HG03558 (cell line): ENCODE measurements at regions not wholly inside any gene's neighbourhood (a gene's known extent, or its start where the extent isn't known, plus 50 kb on each side); places are given as distances from the start of the nearest gene placed in this dataset.

Experiments
- ATAC-seq: cut with Tn5 transposase; IDR thresholded peaks from one replicate; pipeline ENCODE4 v1.9.1; 2021; ENCODE audit warnings: moderate number of reproducible peaks; ENCODE audit not compliant: unreplicated experiment; ENCODE audit errors: extremely low read depth

- ATAC-seq, result no peak
Measured at GRCh38 chr6:26149240-26149639, 62.0 kb downstream of the HFE start.

DNA sequence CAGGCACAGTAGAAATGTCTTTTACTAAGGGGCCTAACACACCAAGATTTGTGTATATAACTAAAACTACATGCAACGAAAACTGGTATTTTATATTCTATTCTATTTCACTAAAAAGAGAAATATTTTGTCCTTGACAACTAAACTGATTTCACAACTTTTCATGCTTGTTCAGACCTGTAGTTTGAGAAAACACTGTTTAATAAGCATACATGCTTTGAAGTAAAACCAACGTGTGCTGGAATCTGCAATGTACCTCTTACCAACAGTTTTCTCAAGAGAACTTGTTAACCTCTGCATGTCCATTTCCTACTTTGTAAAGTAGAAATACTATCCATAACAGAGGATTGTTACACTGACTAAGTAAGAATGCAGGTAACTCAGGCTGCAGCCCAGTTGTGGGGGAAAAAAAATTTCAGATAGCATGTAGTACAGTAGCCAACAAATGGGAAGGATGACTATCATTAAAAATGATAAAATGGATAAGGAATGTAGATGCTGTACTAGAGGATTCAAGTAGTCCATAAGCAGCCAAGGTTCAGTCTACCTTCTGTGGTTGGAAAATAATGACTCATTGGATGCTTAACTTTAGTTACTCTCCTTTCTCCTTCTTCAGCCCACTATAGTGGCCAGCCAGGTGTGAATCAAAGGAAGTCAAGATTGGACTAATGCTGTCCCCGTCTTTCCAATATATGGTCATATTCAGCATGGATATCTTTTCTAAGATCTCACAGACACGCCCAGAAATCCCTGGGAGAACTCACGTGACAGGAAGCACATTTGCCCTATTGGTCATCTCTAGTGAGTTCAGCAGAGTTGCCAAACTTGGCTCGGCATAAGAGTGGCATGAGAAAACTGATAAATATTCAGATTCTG is 65.2 kb downstream of the HFE start:
- no peak for ATAC-seq

GRCh38 chr6:26155061-26155930 is 68.1 kb downstream of the HFE start:
- ATAC-seq, result no peak

DNA sequence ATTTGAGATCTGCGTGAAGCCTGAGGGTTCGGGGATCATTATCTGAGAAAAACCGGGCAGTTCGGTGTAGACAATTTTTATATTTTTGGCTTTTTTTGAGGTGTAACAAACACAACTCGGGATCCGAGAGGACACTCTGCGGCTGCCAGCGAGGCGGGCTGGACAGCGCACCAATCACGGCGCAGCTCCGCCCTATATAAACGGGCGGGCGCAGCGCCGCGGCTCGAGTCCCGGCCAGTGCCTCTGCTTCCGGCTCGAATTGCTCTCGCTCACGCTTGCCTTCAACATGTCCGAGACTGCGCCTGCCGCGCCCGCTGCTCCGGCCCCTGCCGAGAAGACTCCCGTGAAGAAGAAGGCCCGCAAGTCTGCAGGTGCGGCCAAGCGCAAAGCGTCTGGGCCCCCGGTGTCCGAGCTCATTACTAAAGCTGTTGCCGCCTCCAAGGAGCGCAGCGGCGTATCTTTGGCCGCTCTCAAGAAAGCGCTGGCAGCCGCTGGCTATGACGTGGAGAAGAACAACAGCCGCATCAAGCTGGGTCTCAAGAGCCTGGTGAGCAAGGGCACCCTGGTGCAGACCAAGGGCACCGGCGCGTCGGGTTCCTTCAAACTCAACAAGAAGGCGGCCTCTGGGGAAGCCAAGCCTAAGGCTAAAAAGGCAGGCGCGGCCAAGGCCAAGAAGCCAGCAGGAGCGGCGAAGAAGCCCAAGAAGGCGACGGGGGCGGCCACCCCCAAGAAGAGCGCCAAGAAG is 69.0 kb downstream of the HFE start:
- peak; percentile 24 for ATAC-seq

DNA sequence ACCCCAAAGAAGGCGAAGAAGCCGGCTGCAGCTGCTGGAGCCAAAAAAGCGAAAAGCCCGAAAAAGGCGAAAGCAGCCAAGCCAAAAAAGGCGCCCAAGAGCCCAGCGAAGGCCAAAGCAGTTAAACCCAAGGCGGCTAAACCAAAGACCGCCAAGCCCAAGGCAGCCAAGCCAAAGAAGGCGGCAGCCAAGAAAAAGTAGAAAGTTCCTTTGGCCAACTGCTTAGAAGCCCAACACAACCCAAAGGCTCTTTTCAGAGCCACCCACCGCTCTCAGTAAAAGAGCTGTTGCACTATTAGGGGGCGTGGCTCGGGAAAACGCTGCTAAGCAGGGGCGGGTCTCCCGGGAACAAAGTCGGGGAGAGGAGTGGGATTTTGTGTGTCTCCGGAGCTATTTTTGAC is 69.6 kb downstream of the HFE start:
- no peak for ATAC-seq

DNA sequence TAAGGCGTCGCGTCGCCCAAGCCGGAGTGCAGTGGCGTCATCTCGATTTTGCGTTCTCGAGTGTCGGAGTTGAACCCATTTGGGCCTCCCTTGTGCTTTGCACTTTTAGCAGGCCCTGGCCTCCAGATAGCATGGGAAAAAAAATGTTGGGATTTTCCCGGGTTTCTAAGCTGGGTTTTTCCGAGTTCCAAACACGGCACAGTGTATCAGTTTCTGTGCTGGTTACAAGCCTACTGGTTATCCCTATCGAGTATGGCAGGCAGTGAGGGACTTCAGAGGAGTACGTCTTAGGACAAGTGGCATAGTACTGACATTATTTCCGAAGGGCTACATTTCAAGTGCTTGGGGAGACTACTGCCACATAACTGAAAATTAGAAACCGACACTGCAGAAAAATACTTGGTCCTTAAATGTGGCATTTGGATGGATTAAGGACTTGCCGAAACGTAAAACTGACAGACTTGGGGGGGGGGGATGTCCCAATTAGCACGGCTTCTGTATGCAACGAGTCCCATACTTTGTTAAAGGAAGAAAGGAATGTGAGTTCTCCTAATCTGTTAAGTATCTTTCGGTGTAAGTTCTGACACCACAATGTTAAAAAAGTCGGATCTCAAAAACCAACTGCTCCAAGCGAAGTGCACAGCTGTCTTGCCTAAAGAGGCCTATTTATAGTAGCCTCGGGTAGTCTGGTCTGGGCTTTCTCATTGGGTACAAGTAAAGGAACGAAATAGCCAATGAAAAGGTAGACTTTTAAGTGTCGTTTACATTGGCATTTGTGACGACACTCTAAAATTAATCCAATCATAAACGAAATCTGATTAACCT is 70.2 kb downstream of the HFE start:
- ATAC-seq, result peak; percentile 45

DNA sequence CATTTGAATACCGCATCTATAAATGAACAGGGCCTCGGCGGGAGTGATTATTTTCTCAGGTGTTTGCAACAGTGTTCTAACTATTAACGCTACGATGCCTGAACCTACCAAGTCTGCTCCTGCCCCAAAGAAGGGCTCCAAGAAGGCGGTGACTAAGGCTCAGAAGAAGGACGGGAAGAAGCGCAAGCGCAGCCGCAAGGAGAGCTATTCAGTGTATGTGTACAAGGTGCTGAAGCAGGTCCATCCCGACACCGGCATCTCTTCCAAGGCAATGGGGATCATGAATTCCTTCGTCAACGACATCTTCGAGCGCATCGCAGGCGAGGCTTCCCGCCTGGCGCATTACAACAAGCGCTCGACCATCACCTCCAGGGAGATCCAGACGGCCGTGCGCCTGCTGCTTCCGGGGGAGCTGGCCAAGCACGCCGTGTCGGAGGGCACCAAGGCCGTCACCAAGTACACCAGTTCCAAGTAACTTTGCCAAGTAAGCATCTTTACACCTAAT is 70.9 kb downstream of the HFE start:
- no peak for ATAC-seq

DNA sequence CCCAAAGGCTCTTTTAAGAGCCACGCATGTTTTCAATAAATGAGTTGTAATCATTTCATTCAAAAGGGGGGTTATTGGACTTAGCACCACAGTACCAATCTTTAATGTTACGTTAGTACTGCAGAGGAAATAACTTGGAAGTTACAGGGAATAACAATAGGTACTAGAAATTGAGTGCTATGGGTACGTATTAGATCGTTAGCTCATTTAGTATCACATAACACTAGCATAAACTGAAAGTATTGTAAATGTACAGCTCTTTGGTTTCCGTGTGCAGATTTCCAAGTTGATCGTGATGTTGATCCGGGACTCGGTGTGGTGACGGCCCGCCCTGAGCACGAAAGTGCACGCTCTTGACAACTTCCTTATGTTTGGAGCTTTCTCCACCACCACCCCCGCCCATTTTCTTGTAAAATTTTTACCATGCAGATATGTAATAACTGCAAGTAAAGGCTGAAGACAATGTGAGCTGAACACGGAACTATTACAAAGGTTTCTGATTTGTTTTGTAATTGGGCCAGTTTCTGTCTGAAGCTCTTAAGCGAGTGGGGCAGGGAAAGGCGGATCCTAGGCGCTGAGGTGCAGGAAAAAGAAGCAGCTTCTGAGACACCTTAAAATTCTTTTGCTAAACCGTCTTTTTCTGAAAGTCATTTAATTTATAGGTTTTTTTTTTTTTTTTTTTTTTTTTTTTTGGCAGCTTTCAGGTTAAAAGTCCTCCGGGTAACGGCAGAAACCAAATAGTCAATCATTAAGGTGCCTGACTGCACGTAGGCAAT is 71.5 kb downstream of the HFE start:
- no peak for ATAC-seq

- ATAC-seq, result no peak
Measured at GRCh38 chr6:26159357-26160273, 72.4 kb downstream of the HFE start.

- no peak for ATAC-seq
Measured at GRCh38 chr6:26161322-26161721, 74.1 kb downstream of the HFE start.

- no peak for ATAC-seq
Measured at GRCh38 chr6:26162399-26162798, 75.2 kb downstream of the HFE start.

GRCh38 chr6:26163427-26164119 is 76.3 kb downstream of the HFE start:
- ATAC-seq, result no peak

DNA sequence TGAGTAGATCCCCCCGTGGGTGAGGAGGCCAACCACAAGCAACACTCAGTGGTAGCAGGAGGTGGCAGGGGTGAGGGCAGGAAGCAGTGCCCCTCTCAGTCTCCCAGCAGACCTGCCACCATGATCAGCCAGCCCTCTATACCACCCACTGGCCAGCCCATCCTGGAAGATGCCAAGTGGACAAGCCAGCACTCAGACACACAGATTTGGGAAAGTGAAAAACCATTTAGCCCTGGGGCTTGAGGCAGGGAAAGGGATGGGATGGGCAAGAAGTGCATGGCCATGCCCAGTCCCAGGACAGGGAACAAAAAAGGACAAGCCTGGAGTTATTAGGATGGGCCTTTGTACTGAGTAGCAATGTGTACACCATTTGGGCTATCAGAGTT is 76.9 kb downstream of the HFE start:
- ATAC-seq, result no peak

DNA sequence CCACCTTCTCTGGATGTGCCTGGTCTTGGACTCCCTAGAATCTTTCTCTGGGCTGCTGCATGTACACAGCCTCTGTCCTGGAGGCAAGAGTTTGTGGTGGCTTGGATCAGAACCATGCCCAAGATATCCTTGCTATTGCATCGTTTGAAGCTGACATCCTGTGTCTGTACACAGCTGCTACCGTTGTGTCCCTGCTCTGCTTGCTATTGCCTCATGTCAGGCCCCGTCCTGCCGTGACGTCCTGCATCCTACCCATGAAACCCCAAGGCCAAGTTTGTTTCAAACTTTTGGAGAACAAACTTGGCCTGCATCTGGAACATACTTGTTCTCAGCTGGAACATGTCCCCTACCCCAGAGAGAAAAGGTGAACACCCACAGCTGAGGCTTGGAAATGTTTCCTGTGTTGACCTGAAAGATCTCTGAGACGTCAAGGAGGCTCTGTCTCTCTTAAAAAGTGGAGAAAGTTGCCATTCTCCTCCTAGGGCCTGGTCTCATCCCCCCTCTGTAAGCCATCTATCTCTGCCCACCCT is 78.1 kb downstream of the HFE start:
- no peak for ATAC-seq

- ATAC-seq, result no peak
Measured at GRCh38 chr6:26170181-26170580, 83.0 kb downstream of the HFE start.

- no peak for ATAC-seq
Measured at GRCh38 chr6:26170951-26171841, 84.0 kb downstream of the HFE start.
